Activated CD8-positive, alpha-beta memory T cell treated with anti-CD3 and anti-CD28 coated beads, Interleukin-2, amount 10 ng/mL, durations not matched to agents 7 days and 5 days (primary cell): ENCODE measurements at regions not wholly inside any gene's neighbourhood (a gene's known extent, or its start where the extent isn't known, plus 50 kb on each side); places are given as distances from the start of the nearest gene placed in this dataset.
"Not testable (repeated sequence)": the region's sequence is repeated elsewhere in the genome, so short reads cannot be mapped to it uniquely, and the experiment has no call there.

Experiments
- ATAC-seq: fragments of 150-1000 bp; cut with Tn5 transposase; one replicate; pipeline ENCODE4 v1.10.0; 2021; ENCODE audit warnings: moderate library complexity
- CTCF ChIA-PET: fragments of 350-600 bp; sonication (Branson Sonifier 250); formaldehyde crosslinking; loops from one replicate; lab custom pipeline; 2021; ENCODE audit warnings: antibody characterized with exemption; lab: Charles Lee
- DNase-seq: peaks from one replicate; pipeline ENCODE4 v3.0.0-alpha.2; 2020
- H3K27ac Mint-ChIP-seq: one replicate; pipeline ENCODE4 v1.8.0; 2021; ENCODE audit warnings: mild to moderate bottlenecking, mixed read lengths
- H3K27me3 Mint-ChIP-seq: one replicate; pipeline ENCODE4 v1.8.0; 2021; ENCODE audit warnings: mixed read lengths
- H3K36me3 Mint-ChIP-seq: one replicate; pipeline ENCODE4 v1.8.0; 2021; ENCODE audit warnings: mild to moderate bottlenecking, mixed read lengths
- H3K4me1 Mint-ChIP-seq: one replicate; pipeline ENCODE4 v1.8.0; 2021; ENCODE audit warnings: mixed read lengths
- H3K4me3 Mint-ChIP-seq: one replicate; pipeline ENCODE4 v1.8.0; 2021; ENCODE audit warnings: mild to moderate bottlenecking, moderate library complexity, mixed read lengths
- H3K9me3 Mint-ChIP-seq: one replicate; pipeline ENCODE4 v1.8.0; 2022; ENCODE audit warnings: low read depth, mixed read lengths

- Mint-ChIP-seq H3K9me3 (peaks cover 10% of the 10 kb centered on the region), H3K27me3 (no peaks in the 10 kb centered on the region), H3K36me3 (peaks cover 31% of the 10 kb centered on the region), H3K4me1 (no peaks in the 10 kb centered on the region), H3K4me3 (no peak overlapping the region), H3K27ac (no peak overlapping the region)
- ATAC-seq (no peak), DNase-seq (no peak)
- CTCF ChIA-PET, result no interaction called here
Measured at GRCh38 chr5:94010814-94011213, 269.4 kb upstream of the POU5F2 start.

- ATAC-seq, result no peak
- Mint-ChIP-seq H3K27ac (no peak overlapping the region), H3K4me1 (no peaks in the 10 kb centered on the region), H3K27me3 (no peaks in the 10 kb centered on the region), H3K4me3 (no peak overlapping the region), H3K9me3 (peaks cover 5% of the 10 kb centered on the region), H3K36me3 (peaks cover 22% of the 10 kb centered on the region)
- DNase-seq, result no peak
- CTCF ChIA-PET, result no interaction called here
Measured at GRCh38 chr5:94009161-94009560, 267.8 kb upstream of the POU5F2 start.

DNA sequence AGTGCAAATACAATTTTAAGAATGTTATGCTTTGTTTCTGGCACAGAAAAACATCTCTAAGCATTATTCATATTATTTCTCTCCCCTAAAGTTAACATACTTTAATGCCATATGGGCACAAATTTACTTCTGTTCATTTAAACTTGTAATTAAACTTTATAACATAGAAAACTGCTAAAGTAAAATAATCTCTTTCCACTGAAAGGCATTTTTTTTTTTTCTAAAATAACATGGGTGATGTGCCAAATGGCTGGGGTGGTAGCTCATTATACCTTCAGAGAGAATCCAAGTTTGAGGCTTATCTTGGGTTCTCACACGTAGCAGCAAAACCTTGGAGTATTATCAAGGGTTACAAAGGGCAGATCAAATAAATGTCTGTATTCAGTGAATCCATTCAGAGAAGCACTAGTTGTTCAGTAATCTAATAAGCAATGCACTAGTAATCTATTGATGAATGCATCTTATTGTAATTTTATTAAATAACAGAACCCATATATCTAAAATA is 257.6 kb upstream of the POU5F2 start:
- no peak for DNase-seq
- Mint-ChIP-seq H3K4me1 (peaks cover 3% of the 10 kb centered on the region), H3K27ac (no peak overlapping the region)

DNA sequence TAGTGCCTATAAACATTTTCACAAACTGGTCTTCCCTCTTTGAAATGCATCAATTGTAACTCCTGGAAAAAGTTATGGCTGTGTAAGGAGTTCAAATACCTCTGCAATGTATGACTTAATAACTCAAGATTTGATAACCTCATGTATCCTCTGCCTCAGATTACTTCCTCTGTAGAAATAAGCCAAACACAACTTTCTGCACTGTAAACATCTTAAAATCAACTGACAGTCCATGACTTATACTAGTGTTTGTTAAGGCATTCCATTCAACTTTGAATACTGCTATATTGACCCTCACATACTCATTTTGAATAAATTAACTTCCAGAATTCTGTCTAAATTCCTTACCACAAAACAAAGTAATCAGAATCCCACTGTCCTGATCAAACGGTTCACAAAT is 256.2 kb upstream of the POU5F2 start:
- no peak overlapping the region for H3K27ac Mint-ChIP-seq

More for the DNA sequence above, 257.6 kb upstream of the POU5F2 start:
- peaks cover 11% of the 10 kb centered on the region for H3K9me3 Mint-ChIP-seq
- no peak overlapping the region for H3K4me3 Mint-ChIP-seq
- ATAC-seq, result no peak
- no peaks in the 10 kb centered on the region for H3K27me3 Mint-ChIP-seq
- CTCF ChIA-PET, result no interaction called here
- H3K36me3 Mint-ChIP-seq, result peaks cover 20% of the 10 kb centered on the region

DNA sequence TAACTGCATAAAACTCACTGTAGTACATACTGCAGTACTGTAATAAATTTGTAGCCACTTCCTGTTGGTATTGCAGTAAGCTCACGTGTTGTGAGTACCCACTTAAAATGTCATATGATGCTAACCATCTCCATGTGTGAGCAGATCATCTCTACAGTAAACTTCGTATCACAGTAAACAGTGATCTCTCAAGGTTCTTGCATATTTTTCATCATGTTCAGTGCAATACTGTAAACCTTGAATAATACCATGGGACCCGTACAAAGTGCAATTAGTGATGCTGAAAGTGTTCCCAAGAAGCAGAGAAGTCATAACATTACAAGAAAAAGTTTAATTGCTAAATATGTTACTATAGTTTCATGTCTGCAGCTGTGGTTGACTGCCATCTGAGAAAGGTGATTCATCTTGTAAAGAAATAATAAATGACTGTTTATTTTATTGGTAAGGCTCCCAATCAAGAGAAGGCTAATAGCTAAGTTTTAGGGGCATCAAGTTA is 253.8 kb upstream of the POU5F2 start:
- CTCF ChIA-PET, result no interaction called here
- Mint-ChIP-seq H3K27ac (no peak overlapping the region), H3K4me3 (no peak overlapping the region), H3K36me3 (peaks cover 5% of the 10 kb centered on the region), H3K27me3 (no peaks in the 10 kb centered on the region), H3K4me1 (peaks cover 3% of the 10 kb centered on the region), H3K9me3 (no peaks in the 10 kb centered on the region)
- DNase-seq (no peak), ATAC-seq (no peak)

More for the DNA sequence above, 256.2 kb upstream of the POU5F2 start:
- Mint-ChIP-seq H3K36me3 (peaks cover 18% of the 10 kb centered on the region), H3K9me3 (peaks cover 9% of the 10 kb centered on the region), H3K4me3 (no peak overlapping the region), H3K27me3 (no peaks in the 10 kb centered on the region), H3K4me1 (peaks cover 3% of the 10 kb centered on the region)
- DNase-seq (no peak), ATAC-seq (no peak)
- CTCF ChIA-PET, result no interaction called here

- Mint-ChIP-seq H3K4me3 (no peak overlapping the region), H3K9me3 (no peaks in the 10 kb centered on the region), H3K27ac (no peak overlapping the region), H3K36me3 (peaks cover 5% of the 10 kb centered on the region), H3K27me3 (no peaks in the 10 kb centered on the region), H3K4me1 (peaks cover 3% of the 10 kb centered on the region)
- CTCF ChIA-PET, result no interaction called here
- ATAC-seq (no peak), DNase-seq (no peak)
Measured at GRCh38 chr5:93993161-93993560, 251.8 kb upstream of the POU5F2 start.

DNA sequence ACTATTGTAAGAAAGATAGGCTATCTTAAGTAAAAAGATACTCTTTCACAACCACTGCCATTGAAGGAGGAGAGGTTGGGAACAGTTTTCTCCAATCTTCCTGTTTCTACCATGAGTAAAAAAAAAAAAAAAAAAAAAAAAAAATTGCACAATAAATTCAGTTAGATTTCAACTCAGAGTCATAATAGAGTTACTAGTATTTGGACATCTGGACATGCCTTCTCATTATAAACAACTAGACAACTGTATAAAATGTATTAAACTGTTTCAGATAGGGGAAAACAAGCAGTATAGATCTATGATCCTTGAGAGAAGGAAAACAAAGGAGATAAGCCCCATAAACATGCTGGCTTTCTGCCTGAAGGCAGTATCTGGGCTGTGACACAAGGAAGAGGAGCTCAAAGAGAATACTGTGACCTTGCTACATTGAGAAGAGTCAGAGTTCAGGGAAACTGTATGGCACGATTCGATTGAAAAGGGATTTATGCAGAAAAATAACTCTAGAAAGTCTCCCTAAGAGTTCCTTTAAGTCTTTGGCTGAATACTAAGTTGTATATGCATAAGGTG is 249.2 kb upstream of the POU5F2 start:
- H3K36me3 Mint-ChIP-seq, result peaks cover 7% of the 10 kb centered on the region
- H3K27ac Mint-ChIP-seq, result no peak overlapping the region
- H3K4me1 Mint-ChIP-seq, result peaks cover 3% of the 10 kb centered on the region
- ATAC-seq (no peak), DNase-seq (no peak)
- no peak overlapping the region for H3K4me3 Mint-ChIP-seq
- no peaks in the 10 kb centered on the region for H3K27me3 Mint-ChIP-seq
- H3K9me3 Mint-ChIP-seq, result peaks cover 3% of the 10 kb centered on the region
- CTCF ChIA-PET, result no interaction called here

DNA sequence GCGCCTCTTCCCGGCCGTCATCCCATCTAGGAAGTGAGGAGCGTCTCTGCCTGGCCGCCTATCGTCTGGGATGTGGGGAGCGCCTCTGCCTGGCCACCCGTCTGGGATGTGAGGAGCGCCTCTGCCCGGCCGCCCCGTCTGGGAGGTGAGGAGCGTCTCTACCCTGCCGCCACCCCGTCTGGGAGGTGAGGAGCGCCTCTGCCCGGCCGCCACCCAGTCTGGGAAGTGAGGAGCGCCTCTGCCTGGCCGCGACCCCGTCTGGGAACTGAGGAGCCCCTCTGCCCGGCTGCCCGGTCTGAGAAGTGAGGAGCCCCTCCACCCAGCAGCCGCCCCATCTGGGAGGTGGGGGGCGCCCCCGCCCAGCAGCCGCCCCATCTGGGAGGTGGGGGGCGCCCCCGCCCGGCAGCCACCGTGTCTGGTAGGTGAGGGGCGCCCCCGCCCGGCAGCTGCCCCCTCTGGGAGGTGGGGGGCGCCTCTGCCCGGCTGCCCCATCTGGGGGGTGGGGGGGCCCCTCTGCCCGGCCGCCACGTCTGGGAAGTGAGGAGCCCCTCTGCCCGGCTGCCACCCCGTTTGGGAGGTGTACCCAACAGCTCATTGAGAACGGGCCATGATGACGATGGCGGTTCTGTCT is 244.7 kb upstream of the POU5F2 start:
- CTCF ChIA-PET, H3K36me3 Mint-ChIP-seq, DNase-seq, H3K27ac Mint-ChIP-seq, ATAC-seq, H3K9me3 Mint-ChIP-seq, H3K27me3 Mint-ChIP-seq, H3K4me3 Mint-ChIP-seq, H3K4me1 Mint-ChIP-seq: not testable (repeated sequence)

DNA sequence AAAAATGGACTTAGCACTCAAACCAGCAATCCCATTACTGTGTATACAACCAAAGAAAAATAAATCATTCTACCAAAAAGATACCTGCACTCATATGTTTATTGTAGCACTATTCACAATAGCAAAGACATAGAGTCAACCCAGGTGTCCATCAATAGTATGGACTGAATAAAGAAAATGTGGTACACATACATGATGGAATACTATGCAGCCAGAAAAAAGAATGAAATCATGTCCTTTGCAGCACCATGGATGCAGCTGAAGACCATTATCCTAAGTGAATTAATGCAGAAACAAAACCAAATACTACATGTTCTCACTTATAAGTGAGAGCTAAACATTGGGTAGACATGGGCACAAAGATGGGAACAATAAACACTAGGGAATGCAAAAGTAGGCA is 236.8 kb upstream of the POU5F2 start:
- CTCF ChIA-PET, result interaction anchor here (0.6 kb wide), 1 partner anchor 327 kb away, joined by 3 read pairs; no protein-coding TSS in a partner anchor
- DNase-seq (no peak), ATAC-seq (no peak)
- Mint-ChIP-seq H3K36me3 (peaks cover 35% of the 10 kb centered on the region), H3K4me1 (no peaks in the 10 kb centered on the region), H3K9me3 (peaks cover 20% of the 10 kb centered on the region), H3K4me3 (no peak overlapping the region), H3K27me3 (no peaks in the 10 kb centered on the region), H3K27ac (no peak overlapping the region)

- no peaks in the 10 kb centered on the region for H3K27me3 Mint-ChIP-seq
- H3K27ac Mint-ChIP-seq, result no peak overlapping the region
- CTCF ChIA-PET, result no interaction called here
- peaks cover 11% of the 10 kb centered on the region for H3K36me3 Mint-ChIP-seq
- no peaks in the 10 kb centered on the region for H3K9me3 Mint-ChIP-seq
- H3K4me3 Mint-ChIP-seq, result no peak overlapping the region
- ATAC-seq (no peak), DNase-seq (no peak)
- no peaks in the 10 kb centered on the region for H3K4me1 Mint-ChIP-seq
Measured at GRCh38 chr5:93967923-93968322, 226.5 kb upstream of the POU5F2 start.

- Mint-ChIP-seq H3K27ac (no peak overlapping the region), H3K36me3 (peaks cover 7% of the 10 kb centered on the region), H3K27me3 (no peaks in the 10 kb centered on the region), H3K9me3 (no peaks in the 10 kb centered on the region), H3K4me1 (no peaks in the 10 kb centered on the region), H3K4me3 (no peak overlapping the region)
- CTCF ChIA-PET, result no interaction called here
- DNase-seq (no peak), ATAC-seq (no peak)
Measured at GRCh38 chr5:93964421-93964820, 223.0 kb upstream of the POU5F2 start.

DNA sequence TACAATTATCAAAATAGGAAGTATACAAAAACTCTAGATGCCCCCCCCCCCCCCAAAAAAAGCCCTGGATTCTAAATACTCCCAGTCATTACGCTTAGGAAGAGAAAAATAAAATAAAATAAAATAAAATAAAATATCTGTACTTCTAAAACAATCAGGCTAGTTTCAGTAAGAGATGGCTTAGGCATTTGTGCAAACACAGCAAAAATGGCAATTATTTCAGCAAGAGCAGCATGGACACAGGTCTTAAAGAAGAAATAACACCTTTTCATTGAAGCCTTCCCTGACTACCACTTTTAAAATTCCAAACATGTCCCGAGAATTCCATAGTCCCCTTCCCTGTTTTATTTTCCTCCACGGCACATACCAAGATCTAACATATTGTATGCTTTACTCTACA is 218.6 kb upstream of the POU5F2 start:
- Mint-ChIP-seq H3K4me1 (no peaks in the 10 kb centered on the region), H3K27me3 (no peaks in the 10 kb centered on the region), H3K36me3 (peaks cover 3% of the 10 kb centered on the region), H3K9me3 (no peaks in the 10 kb centered on the region), H3K4me3 (no peak overlapping the region), H3K27ac (no peak overlapping the region)
- ATAC-seq (no peak), DNase-seq (no peak)
- CTCF ChIA-PET, result no interaction called here

GRCh38 chr5:93956006-93956405 is 214.6 kb upstream of the POU5F2 start:
- DNase-seq (no peak), ATAC-seq (no peak)
- no peaks in the 10 kb centered on the region for H3K9me3 Mint-ChIP-seq
- H3K27me3 Mint-ChIP-seq, result no peaks in the 10 kb centered on the region
- H3K27ac Mint-ChIP-seq, result no peak overlapping the region
- CTCF ChIA-PET, result no interaction called here
- H3K4me1 Mint-ChIP-seq, result no peaks in the 10 kb centered on the region
- no peak overlapping the region for H3K4me3 Mint-ChIP-seq
- H3K36me3 Mint-ChIP-seq, result peaks cover 4% of the 10 kb centered on the region

- H3K27me3 Mint-ChIP-seq, result no peaks in the 10 kb centered on the region
- H3K36me3 Mint-ChIP-seq, result peaks cover 7% of the 10 kb centered on the region
- ATAC-seq, result no peak
- CTCF ChIA-PET, result no interaction called here
- H3K9me3 Mint-ChIP-seq, result no peaks in the 10 kb centered on the region
- H3K4me3 Mint-ChIP-seq, result no peak overlapping the region
- H3K4me1 Mint-ChIP-seq, result no peaks in the 10 kb centered on the region
- H3K27ac Mint-ChIP-seq, result no peak overlapping the region
- DNase-seq, result no peak
Measured at GRCh38 chr5:93954421-93955069, 213.1 kb upstream of the POU5F2 start.
